Germinal center (tissue), 1 donor: ENCODE measurements at regions not wholly inside any gene's neighbourhood (a gene's known extent, or its start where the extent isn't known, plus 50 kb on each side); places are given as distances from the start of the nearest gene placed in this dataset.

Source experiments
- DNase-seq: peaks from one replicate; pipeline ENCODE4 v3.0.0; 2012; ENCODE audit warnings: mixed read lengths, low spot score

GRCh38 chr7:47663851-47664250, 81.9 kb upstream of the TNS3 start:
- no peak for DNase-seq

GRCh38 chr7:47663213-47663612, 81.3 kb upstream of the TNS3 start:
- no peak for DNase-seq

- DNase-seq, result no peak
These were observed 79.3 kb upstream of the TNS3 start for GRCh38 chr7:47661051-47661714.

- no peak for DNase-seq
These were observed 78.0 kb upstream of the TNS3 start for GRCh38 chr7:47659664-47660462.

DNA sequence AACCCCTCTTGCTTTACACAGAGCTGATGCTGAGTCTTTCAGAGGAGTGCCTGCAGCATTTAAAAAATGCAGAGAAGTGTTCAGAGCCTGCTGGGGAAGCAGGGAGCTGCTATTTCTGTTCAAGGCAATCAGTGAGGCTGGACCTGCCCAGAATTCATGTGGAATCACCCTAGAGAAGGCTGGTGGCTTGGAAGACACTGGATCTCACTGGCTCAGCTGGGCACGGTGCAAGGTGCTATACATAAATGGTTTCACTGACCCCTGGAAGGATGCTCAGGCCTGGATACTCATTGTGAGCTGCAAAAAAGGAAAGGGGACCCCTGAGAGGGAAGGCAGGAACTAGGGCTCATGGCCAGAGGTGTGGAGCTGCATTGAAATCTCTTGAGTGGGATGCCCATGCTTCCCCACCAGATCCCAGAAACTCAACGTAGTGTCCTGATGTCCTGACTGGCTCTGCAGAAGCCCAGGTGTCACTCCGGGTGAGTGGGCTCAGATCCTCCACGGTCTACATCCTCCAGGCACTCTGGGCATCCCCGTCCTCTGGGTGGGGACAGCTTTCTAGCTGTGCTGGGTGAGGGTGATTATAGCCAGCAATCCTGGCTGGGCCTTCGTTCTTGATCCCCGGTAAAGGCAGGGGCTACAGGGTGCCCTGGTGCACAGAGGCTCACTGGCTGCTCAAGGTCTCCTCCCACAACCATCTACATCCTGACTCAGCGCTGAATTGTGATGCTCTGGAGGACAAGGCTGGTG, 77.2 kb upstream of the TNS3 start:
- DNase-seq, result no peak

DNA sequence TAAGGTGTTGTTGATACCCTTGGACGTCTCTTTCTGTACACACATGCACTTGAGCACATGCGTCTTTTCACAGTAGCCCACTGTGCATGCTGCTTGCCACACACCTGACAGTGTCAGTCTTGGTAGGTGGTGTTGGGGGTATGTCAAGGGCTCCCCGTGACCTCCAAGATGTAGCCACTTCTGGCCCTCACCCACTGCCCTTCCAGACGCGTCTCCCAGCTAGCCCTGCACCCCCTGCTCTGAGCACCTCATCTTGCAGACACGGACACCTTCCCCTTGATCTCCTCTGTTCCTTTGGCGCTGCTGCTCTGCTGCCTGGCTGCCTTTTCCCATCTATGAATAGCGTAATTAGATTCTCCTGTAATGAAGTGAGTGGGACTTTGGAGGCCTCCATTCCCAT, 75.2 kb upstream of the TNS3 start:
- DNase-seq, result no peak

DNA sequence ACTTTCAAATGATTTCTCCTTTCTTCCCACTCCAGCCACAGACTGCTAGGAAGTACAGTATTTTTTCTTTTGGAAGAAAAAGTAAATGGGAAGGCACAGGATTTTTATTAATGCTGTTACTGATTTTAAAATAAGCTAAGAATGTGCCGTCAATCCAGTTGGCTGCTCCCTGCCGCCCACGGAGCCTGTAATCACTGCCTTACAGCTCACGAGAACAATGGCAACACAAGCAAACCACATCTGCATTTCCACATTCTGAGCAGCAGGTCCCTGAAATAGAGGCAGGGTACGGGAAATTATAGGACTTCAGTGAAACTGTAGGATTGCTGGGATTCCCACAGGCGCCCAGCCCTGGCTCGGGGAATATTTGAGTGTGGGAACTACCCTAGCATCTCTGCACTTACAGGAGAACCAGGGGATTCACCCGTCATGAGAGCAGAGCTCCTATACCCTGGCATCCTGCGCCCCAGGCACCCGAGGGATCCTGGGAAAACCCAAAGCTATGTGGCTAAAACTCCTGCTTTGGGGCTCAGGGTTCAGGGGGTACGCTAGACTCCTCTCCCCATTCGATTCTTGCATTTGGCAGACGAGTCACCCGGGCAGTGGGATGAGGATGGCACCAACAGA, 72.9 kb upstream of the TNS3 start:
- DNase-seq, result no peak

DNA sequence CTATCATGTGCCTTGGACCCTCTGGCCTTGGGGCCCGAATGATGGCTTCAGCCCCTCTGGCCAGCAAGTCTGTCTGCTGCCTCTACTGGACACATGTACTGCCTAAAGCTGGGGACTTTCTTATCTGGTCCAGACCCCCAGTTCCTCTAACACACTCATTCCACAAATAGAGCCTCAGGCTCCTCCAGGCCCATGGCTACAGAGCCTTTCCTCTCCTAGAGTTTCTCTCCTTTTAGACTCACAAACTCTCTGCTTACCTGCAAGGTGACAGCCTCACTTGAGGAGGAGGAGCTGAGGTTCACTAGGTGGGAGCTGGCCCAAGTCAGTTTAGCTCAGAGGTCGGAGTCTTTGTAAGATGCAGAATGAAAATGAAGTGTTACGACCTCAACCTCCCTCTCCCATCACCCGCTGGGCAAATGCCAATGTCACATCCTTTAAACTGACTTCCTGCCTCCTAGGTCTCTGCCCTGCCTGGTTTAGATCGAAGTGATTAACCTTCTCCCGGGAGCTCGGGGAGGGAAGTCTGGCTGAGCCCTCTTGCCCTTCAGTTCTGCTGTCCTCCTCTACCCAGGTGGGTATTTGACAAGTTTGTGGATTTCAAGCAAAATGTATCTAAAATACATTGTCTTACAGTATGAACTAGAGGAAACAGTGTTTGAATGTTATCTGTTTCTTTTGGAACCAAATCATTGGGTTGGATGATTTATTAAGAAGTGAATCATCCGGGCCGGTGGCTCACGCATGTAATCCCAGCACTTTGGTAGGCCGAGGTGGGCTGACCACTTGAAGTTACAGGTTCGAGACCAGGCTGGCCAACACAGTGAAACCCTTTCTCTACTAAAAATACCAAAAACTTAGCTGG, 71.9 kb upstream of the TNS3 start:
- DNase-seq, result no peak

DNA sequence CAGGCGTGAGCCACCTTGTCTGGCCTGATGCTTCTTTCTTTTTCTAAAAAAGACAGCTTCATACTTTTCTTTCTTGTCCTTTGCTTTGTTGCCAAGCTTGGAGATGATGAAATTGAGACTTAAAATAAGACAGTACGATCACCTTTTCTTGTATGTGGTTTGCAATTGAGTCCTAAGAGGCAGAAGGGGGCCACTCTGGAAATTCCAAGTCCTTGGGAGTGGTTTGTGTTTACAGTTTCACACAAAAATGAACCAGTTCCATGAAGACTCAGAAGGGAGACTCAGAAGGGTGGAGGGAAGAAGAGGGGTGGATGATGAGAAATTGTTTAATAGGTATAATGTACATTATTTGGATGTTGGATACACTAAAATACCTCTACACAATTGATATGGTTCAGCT, 70.7 kb upstream of the TNS3 start:
- DNase-seq, result no peak

- no peak for DNase-seq
These were observed 69.7 kb upstream of the TNS3 start for GRCh38 chr7:47651355-47652317.

GRCh38 chr7:47649919-47650318, 68.0 kb upstream of the TNS3 start:
- DNase-seq, result no peak

DNA sequence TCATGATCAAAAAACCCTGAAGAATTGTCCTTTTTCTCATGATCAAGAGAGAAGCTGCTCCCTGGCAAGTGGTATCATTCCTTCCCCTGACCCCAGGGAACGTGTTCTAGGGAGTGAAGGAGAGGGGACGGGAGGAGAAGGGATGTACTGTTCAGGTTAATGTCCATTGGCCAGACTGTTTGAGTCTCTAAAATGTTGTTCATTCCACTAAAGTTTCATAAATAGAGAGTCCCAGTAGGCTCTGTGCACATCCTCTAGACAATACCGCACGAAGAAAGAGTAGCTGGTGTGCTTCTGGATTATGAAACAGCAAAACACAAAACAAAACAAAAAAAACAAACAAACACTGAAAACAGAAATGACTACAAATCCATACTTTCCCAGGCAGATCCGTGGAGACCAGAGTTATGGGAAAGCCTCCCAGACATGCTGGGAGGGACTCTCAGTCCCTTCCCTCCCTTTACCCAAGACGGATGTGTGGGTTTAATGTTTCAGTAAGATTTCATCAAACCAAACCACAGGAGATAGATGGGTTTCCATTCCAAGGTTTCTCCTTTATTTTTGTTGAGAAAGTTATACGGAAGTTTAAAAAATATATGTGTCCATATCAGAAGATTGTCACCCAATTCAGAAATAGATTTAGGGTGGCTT, 66.5 kb upstream of the TNS3 start:
- DNase-seq, result no peak

DNA sequence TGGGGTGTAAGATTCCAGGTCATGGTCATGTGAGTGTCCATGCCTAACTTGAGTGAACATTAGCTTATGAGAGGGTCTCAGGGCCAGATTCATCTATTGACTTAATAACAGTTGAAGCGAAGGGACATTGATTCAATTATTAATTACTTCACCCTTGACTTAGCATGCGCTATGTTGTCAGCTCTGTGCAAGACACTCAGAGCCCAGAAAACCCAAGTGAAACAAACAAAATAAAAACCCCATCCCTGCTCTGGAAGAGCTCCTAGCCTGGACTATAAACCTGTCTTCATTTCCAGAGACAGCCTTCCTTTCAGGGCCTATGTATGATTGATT, 66.0 kb upstream of the TNS3 start:
- no peak for DNase-seq

DNA sequence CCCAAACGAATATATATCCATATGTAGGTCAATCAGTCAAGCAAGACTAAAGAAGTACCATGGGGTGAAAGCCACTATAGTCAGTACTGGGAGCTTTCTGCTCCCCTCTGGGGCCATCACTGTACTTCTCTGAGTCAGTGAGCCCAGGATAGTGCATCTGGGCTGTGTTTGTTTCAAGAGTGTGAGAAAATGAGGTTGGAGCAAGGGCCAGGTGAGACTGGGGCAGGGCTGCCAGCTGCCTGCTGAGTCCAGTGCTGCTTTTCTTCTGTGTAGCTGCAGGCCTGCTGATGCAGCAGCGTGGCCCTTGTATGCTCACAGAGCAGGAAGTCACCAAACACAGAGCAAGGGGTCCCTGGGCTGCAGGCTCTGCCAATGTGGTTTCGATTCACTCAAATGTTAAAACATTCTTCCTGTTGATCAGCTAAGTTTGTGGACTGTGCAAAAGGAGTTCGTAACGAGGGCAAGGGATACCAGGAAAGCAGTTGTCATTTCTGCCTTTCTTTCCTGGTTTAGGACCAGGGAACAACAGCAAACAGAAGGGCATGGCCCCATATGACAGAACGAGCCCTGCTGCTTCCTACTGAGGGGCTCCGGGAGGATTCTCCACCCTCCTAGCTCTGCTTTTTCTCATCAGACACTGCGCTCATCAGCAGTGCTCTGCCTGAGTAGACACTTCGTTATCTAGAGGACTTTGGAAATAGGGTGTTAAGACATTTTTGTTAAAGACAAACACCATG, 65.4 kb upstream of the TNS3 start:
- peak; percentile 50 for DNase-seq

DNA sequence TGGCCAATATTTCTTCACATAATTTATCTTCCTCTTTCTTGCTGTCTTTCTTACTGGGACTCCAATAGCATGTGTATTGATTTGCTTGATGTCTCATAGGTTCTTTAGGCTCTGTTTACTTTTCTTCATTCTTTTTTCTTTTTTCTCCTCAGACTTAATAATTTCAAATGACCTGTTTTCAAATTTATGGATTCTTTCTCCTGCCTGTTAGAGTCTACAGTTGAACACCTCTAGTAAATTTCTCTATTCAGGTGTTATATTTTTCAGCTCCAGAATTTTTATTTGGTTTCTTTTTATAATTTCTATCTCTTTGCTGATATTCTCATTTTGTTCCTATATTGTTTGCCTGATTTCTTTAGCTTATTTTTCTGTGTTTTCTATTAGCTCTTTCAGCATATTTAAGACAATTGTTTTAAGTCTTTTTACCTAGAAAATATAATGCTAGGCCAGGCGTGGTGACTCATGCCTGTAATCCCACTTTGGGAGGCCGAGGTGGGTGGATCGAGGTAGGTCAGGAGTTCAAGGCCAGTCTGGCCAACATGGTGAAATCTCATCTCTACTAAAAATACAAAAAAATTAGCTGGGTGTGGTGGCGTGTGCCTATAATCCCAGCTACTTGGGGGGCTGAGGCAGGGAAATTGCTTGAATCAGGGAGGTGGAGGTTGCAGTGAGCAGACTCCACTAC, 61.9 kb upstream of the TNS3 start:
- no peak for DNase-seq

DNA sequence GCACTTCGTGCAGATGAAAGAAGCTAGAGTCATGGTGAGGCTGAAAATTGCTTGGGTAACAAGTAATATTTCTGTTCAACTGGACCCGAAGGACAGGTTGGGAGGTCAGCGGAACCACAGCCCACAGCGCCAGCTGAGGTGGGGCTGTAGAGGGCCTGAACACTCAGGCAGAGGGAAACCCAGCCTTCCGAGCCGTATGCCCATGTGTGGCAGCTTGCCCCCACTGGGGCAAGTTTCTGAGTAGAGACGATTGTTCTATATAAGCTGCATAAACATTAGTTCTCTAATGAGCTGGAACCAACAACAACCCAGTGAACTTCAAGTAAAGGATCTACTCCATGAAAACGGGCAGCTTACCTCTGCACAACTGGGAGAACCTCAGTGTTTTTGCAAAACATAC, 58.4 kb upstream of the TNS3 start:
- no peak for DNase-seq

GRCh38 chr7:47639495-47640110, 57.7 kb upstream of the TNS3 start:
- no peak for DNase-seq

DNA sequence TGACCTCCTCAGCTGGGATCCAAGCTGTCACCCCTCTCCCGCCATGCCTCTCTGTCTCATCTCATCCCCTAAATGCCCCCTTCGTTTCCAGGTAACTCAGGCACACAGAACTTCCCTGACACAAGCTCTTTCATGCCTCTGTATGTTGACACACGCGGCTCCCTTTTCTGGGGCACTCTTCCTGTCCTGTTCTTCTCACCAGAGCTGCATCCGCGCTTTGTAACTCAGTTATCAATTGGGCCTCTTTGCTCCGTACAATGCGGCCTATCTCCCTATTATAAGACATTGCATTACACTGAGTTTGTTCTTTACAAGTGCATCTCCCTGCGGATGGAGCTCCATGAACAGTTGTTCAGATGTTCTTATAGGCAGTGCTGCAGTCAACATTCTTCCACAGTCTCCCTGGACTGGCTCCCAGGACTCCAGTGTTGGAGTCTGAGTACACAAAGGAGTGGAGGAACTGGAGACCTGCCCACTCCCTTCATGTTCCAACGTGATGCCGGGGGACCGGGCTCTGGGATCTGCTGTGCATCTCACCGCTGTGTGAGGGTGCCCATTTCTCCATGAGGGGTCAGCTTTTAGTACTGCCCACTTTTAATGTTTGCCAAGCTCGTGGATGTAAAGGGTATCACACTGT, 56.9 kb upstream of the TNS3 start:
- DNase-seq, result no peak
